HCT116 (cell line): ENCODE measurements at regions not wholly inside any gene's neighbourhood (a gene's known extent, or its start where the extent isn't known, plus 50 kb on each side); places are given as distances from the start of the nearest gene placed in this dataset.

Source experiments
- CBX3 ChIP-seq: IDR thresholded peaks from 2 replicates; pipeline ENCODE4 v1.6.1; 2012; ENCODE audit warnings: low read depth
- CEBPB ChIP-seq: IDR thresholded peaks from 2 replicates; pipeline ENCODE4 v1.6.1; 2012; ENCODE audit warnings: low read depth
- EZH2 ChIP-seq: fragments of 200-600 bp; sonication (generic); IDR thresholded peaks from 2 replicates; pipeline ENCODE4 v1.6.1; 2017; ENCODE audit warnings: antibody characterized with exemption, mixed run types
- JUND ChIP-seq: IDR thresholded peaks from 2 replicates; pipeline ENCODE4 v1.6.1; 2012
- RAD21 ChIP-seq: IDR thresholded peaks from 2 replicates; pipeline ENCODE4 v1.6.1; 2012; ENCODE audit warnings: low read depth, mild to moderate bottlenecking
- SRF ChIP-seq: IDR thresholded peaks from 2 replicates; pipeline ENCODE4 v1.6.1; 2012; ENCODE audit warnings: low read depth
- YY1 ChIP-seq: IDR thresholded peaks from 2 replicates; pipeline ENCODE4 v1.6.1; 2011; ENCODE audit warnings: low read length, low read depth, moderate library complexity, mild to moderate bottlenecking; ENCODE audit not compliant: insufficient replicate concordance; ENCODE audit errors: extremely low read depth
- TF ChIP-seq, protein P1 (sequence below), 3 experiments: fragments of 200-600 bp in 1 of 3; sonication (generic) in 1 of 3; IDR thresholded peaks in 2 of 3; conservative IDR thresholded peaks in 1 of 3; 2 replicates each; pipeline ENCODE4 v1.5.1; 2012 to 2017; ENCODE audit warnings: low read depth in 2 of 3, low read length in 2 of 3, antibody characterized with exemption in 1 of 3, borderline replicate concordance in 1 of 3, control low read depth in 1 of 3, mild to moderate bottlenecking in 1 of 3, mixed read lengths in 1 of 3, mixed run types in 1 of 3, moderate library complexity in 1 of 3; ENCODE audit not compliant: insufficient read depth in 1 of 3
- TF ChIP-seq, protein P2 (sequence below): IDR thresholded peaks from 2 replicates; pipeline ENCODE4 v1.6.1; 2012

DNA sequence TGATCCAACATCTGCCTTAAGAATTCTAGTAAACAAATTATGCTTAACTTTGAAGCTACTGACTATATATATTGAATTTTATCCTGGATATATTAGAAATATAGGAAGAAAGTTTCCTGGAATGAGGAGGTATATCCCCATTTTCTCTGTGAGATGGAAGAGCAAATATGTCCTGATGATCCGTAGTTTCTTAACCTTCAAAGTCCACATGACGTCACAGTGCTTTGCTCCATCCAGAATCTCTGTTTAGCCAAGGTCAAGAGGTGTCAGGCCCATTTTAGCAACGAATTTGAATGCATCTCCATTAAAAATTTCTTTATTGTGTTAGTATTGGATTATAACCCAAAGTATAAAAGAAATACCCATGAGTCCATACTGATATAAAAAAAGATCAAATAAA is 162.5 kb downstream of the PRL start:
- TF ChIP-seq CEBPB (no peak), JUND (no peak), CBX3 (no peak), EZH2 (no peak), SRF (no peak), YY1 (no peak), RAD21 (no peak)
- TF ChIP-seq, protein P1, sequence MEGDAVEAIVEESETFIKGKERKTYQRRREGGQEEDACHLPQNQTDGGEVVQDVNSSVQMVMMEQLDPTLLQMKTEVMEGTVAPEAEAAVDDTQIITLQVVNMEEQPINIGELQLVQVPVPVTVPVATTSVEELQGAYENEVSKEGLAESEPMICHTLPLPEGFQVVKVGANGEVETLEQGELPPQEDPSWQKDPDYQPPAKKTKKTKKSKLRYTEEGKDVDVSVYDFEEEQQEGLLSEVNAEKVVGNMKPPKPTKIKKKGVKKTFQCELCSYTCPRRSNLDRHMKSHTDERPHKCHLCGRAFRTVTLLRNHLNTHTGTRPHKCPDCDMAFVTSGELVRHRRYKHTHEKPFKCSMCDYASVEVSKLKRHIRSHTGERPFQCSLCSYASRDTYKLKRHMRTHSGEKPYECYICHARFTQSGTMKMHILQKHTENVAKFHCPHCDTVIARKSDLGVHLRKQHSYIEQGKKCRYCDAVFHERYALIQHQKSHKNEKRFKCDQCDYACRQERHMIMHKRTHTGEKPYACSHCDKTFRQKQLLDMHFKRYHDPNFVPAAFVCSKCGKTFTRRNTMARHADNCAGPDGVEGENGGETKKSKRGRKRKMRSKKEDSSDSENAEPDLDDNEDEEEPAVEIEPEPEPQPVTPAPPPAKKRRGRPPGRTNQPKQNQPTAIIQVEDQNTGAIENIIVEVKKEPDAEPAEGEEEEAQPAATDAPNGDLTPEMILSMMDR (IDR thresholded peaks at IDR 0.05 in 2 of 3, conservative IDR thresholded peaks at IDR 0.05 in 1 of 3; ENCODE audit: borderline replicate concordance in 1 of 3, insufficient read depth in 1 of 3, low read depth in 2 of 3, low read length in 2 of 3), result no peak
- TF ChIP-seq, protein P2, sequence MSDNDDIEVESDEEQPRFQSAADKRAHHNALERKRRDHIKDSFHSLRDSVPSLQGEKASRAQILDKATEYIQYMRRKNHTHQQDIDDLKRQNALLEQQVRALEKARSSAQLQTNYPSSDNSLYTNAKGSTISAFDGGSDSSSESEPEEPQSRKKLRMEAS, result no peak
